Heart left ventricle (tissue), 13 donors: ENCODE measurements at regions not wholly inside any gene's neighbourhood (a gene's known extent, or its start where the extent isn't known, plus 50 kb on each side); places are given as distances from the start of the nearest gene placed in this dataset.

ENCODE experiments used
- CTCF ChIP-seq, 12 donors: fragments of 200-600 bp; sonication (generic) in 4 of 12; IDR thresholded peaks; one replicate each; pipeline versions ENCODE4 v1.5.0 to v1.8.0; 2018 to 2022; ENCODE audit warnings: antibody characterized with exemption in 12 of 12, mild to moderate bottlenecking in 5 of 12
- POLR2A ChIP-seq, 2 donors: fragments of 450-650 bp; IDR thresholded peaks; one replicate each; pipeline ENCODE4 v1.6.1; 2017; ENCODE audit warnings: antibody characterized with exemption in 2 of 2, mild to moderate bottlenecking in 2 of 2, moderate library complexity in 2 of 2
- donor health status: ischemic (EF 13 %, LVEDD 7.1; RV severe dilation, severe dysfunction).
- donor health status: DM: no; HTN: yes; CAD: no.
- donor health status: DM: no; HTN: no; CAD: no.
- donor health status: ischemic (EF 25% LVEDD 6.9; RV normal size, moderate dysfunction).
- donor health status: ischemic (EF 25% LVEDD 5.7; RV mildly dilated, moderate dysfunction).
- donor health status: ischemic (EF 35%, LVEDD 5.7; RV mildly dilated, moderate dysfunction).
- donor health status: nonischemic (EF 11% LVEDD 7.7; RV severe dilation, severe dysfunction).
- donor health status: DM: yes; HTN: yes; CAD: no.
- donor health status: PGD.
- donor health status: ischemic (EF 29% LVEDD 5.4; RV normal size, mild dysfunction).
- donor health status: nonischemic (EF 23%, LVEDD 6.1; RV moderate dilation, normal function).

- TF ChIP-seq POLR2A (IDR thresholded peaks at IDR 0.05): no peak
- TF ChIP-seq CTCF (IDR thresholded peaks at IDR 0.05): no peak
Measured at GRCh38 chr4:66095065-66095464, 424.8 kb upstream of the EPHA5 start.
